HTR-8/SVneo (cell line): ENCODE measurements at regions not wholly inside any gene's neighbourhood (a gene's known extent, or its start where the extent isn't known, plus 50 kb on each side); places are given as distances from the start of the nearest gene placed in this dataset.
"Not testable (repeated sequence)": the region's sequence is repeated elsewhere in the genome, so short reads cannot be mapped to it uniquely, and the experiment has no call there.

Experiments
- DNase-seq: peaks from one replicate; pipeline ENCODE4 v3.0.0; 2011; ENCODE audit warnings: low spot score, mixed read lengths; ENCODE audit not compliant: insufficient read length
- FAIRE-seq: peaks from 2 replicates; lab custom pipeline; 2011; peaks lifted over from hg19 to GRCh38; lab: Jason Lieb, UNC

GRCh38 chr14:45998554-45998953 is 653.0 kb downstream of the RPL10L start:
- no peak for FAIRE-seq

GRCh38 chr14:45990252-45990651 is 661.3 kb downstream of the RPL10L start:
- DNase-seq: no peak
- FAIRE-seq: no peak

More at GRCh38 chr14:45998554-45998953, 653.0 kb downstream of the RPL10L start:
- no peak for DNase-seq

- FAIRE-seq (no peak), DNase-seq (no peak)
Measured at GRCh38 chr14:45976001-45976400, 675.6 kb downstream of the RPL10L start.

GRCh38 chr14:45972416-45972815 is 679.2 kb downstream of the RPL10L start:
- FAIRE-seq: no peak

GRCh38 chr14:45970621-45971020 is 681.0 kb downstream of the RPL10L start:
- FAIRE-seq (no peak), DNase-seq (no peak)

More at GRCh38 chr14:45972416-45972815, 679.2 kb downstream of the RPL10L start:
- no peak for DNase-seq

- FAIRE-seq: no peak
- no peak for DNase-seq
Measured at GRCh38 chr14:45968037-45968436, 683.5 kb downstream of the RPL10L start.

GRCh38 chr14:45949479-45949878 is 696.5 kb upstream of the MIS18BP1 start:
- FAIRE-seq (no peak), DNase-seq (no peak)

- FAIRE-seq (no peak), DNase-seq (no peak)
Measured at GRCh38 chr14:45947830-45948229, 694.8 kb upstream of the MIS18BP1 start.

- FAIRE-seq (no peak), DNase-seq (no peak)
Measured at GRCh38 chr14:45946251-45946650, 693.2 kb upstream of the MIS18BP1 start.

- FAIRE-seq (no peak), DNase-seq (no peak)
Measured at GRCh38 chr14:45940318-45940717, 687.3 kb upstream of the MIS18BP1 start.

GRCh38 chr14:45939572-45939971 is 686.6 kb upstream of the MIS18BP1 start:
- DNase-seq (no peak), FAIRE-seq (no peak)

- not testable (repeated sequence) for FAIRE-seq
- DNase-seq: peak; percentile 5
Measured at GRCh38 chr14:45919995-45920394, 667.0 kb upstream of the MIS18BP1 start.

GRCh38 chr14:45916340-45916953 is 663.4 kb upstream of the MIS18BP1 start:
- FAIRE-seq (no peak), DNase-seq (no peak)

- FAIRE-seq (no peak), DNase-seq (no peak)
Measured at GRCh38 chr14:45907782-45908181, 654.8 kb upstream of the MIS18BP1 start.

GRCh38 chr14:45906257-45906656 is 653.3 kb upstream of the MIS18BP1 start:
- FAIRE-seq (no peak), DNase-seq (no peak)

- no peak for FAIRE-seq
- DNase-seq: no peak
Measured at GRCh38 chr14:45905672-45906071, 652.7 kb upstream of the MIS18BP1 start.

- FAIRE-seq: no peak
- no peak for DNase-seq
Measured at GRCh38 chr14:45904314-45904713, 651.3 kb upstream of the MIS18BP1 start.

- DNase-seq (no peak), FAIRE-seq (no peak)
Measured at GRCh38 chr14:45902241-45902640, 649.2 kb upstream of the MIS18BP1 start.

- FAIRE-seq (no peak), DNase-seq (no peak)
Measured at GRCh38 chr14:45897439-45897838, 644.4 kb upstream of the MIS18BP1 start.

GRCh38 chr14:45893127-45893526 is 640.1 kb upstream of the MIS18BP1 start:
- FAIRE-seq: no peak

GRCh38 chr14:45891417-45892080 is 638.5 kb upstream of the MIS18BP1 start:
- DNase-seq: no peak
- FAIRE-seq: no peak

More at GRCh38 chr14:45893127-45893526, 640.1 kb upstream of the MIS18BP1 start:
- DNase-seq: no peak

- not testable (repeated sequence) for FAIRE-seq, DNase-seq
Measured at GRCh38 chr14:45888766-45889285, 635.8 kb upstream of the MIS18BP1 start.
